IMR-90 (cell line): ENCODE measurements at regions not wholly inside any gene's neighbourhood (a gene's known extent, or its start where the extent isn't known, plus 50 kb on each side); places are given as distances from the start of the nearest gene placed in this dataset.

Experiments
- BHLHE40 ChIP-seq: fragments of 150-350 bp; IDR thresholded peaks from 2 replicates; pipeline ENCODE4 v1.6.1; 2016; ENCODE audit warnings: mild to moderate bottlenecking, low read depth, low read length
- CTCF ChIP-seq: conservative IDR thresholded peaks from 2 replicates; pipeline ENCODE4 v1.5.1; 2012; ENCODE audit warnings: mild to moderate bottlenecking, low read depth, low read length, improper control_type of control experiment
- POLR2A ChIP-seq: IDR thresholded peaks from 2 replicates; pipeline ENCODE4 v1.6.1; 2012; ENCODE audit warnings: mild to moderate bottlenecking, low read depth, low read length

GRCh38 chr16:8436931-8437330 lies 153.4 kb downstream of the TMEM114 start:
- TF ChIP-seq CTCF (no peak), POLR2A (no peak), BHLHE40 (no peak)
